Sigmoid colon (tissue), 6 donors: ENCODE measurements at regions not wholly inside any gene's neighbourhood (a gene's known extent, or its start where the extent isn't known, plus 50 kb on each side); places are given as distances from the start of the nearest gene placed in this dataset.

ENCODE experiments used
- DNase-seq: peaks from one replicate; pipeline ENCODE4 v3.0.0-alpha.2; 2019
- H3K27ac ChIP-seq, 4 donors: fragments of 200-600 bp; sonication (generic); one replicate each; pipeline ENCODE4 v1.5.1; 2016 to 2019; ENCODE audit warnings: mild to moderate bottlenecking in 1 of 4
- H3K27me3 ChIP-seq, 3 donors: fragments of 200-600 bp; sonication (generic); one replicate each; pipeline ENCODE4 v1.5.1; 2019; ENCODE audit warnings: mild to moderate bottlenecking in 1 of 3
- H3K36me3 ChIP-seq, 4 donors: fragments of 200-600 bp; sonication (generic); one replicate each; pipeline ENCODE4 v1.5.1; 2016 to 2019
- H3K4me1 ChIP-seq, 4 donors: fragments of 200-600 bp; sonication (generic); one replicate each; pipeline ENCODE4 v1.5.1; 2017 to 2019
- H3K4me3 ChIP-seq, 4 donors: fragments of 200-600 bp; sonication (generic); one replicate each; pipeline ENCODE4 v1.5.1; 2017 to 2019; ENCODE audit warnings: mild to moderate bottlenecking in 2 of 4, moderate library complexity in 1 of 4
- H3K9me3 ChIP-seq, 4 donors: fragments of 200-600 bp in 3 of 4; sonication (generic) in 3 of 4; one replicate each; pipeline versions ENCODE4 v1.5.1 to v1.6.1; 2013 to 2019
- EP300 ChIP-seq, 4 donors: sonication (generic); formaldehyde crosslinking; IDR thresholded peaks; one replicate each; pipeline ENCODE4 v1.6.1; 2017; ENCODE audit warnings: antibody characterized with exemption in 4 of 4
- POLR2A ChIP-seq, 2 donors: fragments of 450-650 bp; IDR thresholded peaks; one replicate each; pipeline ENCODE4 v1.6.1; 2016; ENCODE audit warnings: antibody characterized with exemption in 2 of 2, mild to moderate bottlenecking in 2 of 2, moderate library complexity in 2 of 2
- POLR2AphosphoS5 ChIP-seq, 4 donors: sonication (generic); formaldehyde crosslinking; IDR thresholded peaks; one replicate each; pipeline ENCODE4 v1.6.1; 2017; ENCODE audit warnings: antibody characterized with exemption in 4 of 4
- WGBS, 2 donors: extraction: QIAGEN DNeasy Blood & Tissue Kit; methylation state at CpG; one replicate each; pipeline ENCODE4 v1.1.7; 2013; 5-methylcytosine and 5-hydroxymethylcytosine counted together
- intact Hi-C: fragments of 100-400 bp; cut with DNase I; formaldehyde crosslinking; loops from one replicate; pipeline ENCODE4 v1.15.1; 2023
- TF ChIP-seq, protein P1 (sequence below), 4 experiments: fragments of 450-650 bp in 3 of 4; fragments of 200-600 bp in 1 of 4; IDR thresholded peaks; one replicate each; pipeline ENCODE4 v1.5.1; 2016 to 2019; ENCODE audit warnings: antibody characterized with exemption in 4 of 4, mild to moderate bottlenecking in 3 of 4, moderate library complexity in 2 of 4
- donor health status: healthy with polysubstance abuse.
- donor health status: healthy.

DNA sequence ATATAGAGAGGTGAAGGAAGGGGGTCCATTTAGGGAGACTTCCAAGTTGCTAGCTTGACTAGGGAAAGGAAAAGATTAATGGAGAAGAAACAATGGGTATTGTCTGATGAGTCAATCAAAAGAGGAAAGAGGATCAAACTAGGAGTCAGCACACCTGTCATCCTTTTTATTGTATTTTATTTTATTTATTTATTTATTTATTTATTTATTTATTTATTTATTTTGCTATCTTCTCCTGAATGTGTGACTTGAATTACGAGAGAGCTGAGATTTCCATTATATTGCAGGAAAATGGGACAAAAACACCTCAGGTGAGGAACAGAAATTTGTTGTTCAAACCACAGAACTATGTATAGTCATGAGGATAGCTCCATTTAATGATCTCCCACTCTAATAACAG is 58.9 kb downstream of the NUDT11 start:
- 81 to 94% methylated on average over 1 of the region's 1 CpG for WGBS, 2 donors
- no peak overlapping the region for H3K27ac ChIP-seq
- H3K4me1 ChIP-seq = no peaks in the 10 kb centered on the region
- no peaks in the 10 kb centered on the region for H3K9me3 ChIP-seq
- H3K4me3 ChIP-seq = no peak overlapping the region
- TF ChIP-seq POLR2A (IDR thresholded peaks at IDR 0.05) (no peak), POLR2AphosphoS5 (IDR thresholded peaks at IDR 0.05) (no peak), EP300 (IDR thresholded peaks at IDR 0.05) (no peak)
- TF ChIP-seq, protein P1, sequence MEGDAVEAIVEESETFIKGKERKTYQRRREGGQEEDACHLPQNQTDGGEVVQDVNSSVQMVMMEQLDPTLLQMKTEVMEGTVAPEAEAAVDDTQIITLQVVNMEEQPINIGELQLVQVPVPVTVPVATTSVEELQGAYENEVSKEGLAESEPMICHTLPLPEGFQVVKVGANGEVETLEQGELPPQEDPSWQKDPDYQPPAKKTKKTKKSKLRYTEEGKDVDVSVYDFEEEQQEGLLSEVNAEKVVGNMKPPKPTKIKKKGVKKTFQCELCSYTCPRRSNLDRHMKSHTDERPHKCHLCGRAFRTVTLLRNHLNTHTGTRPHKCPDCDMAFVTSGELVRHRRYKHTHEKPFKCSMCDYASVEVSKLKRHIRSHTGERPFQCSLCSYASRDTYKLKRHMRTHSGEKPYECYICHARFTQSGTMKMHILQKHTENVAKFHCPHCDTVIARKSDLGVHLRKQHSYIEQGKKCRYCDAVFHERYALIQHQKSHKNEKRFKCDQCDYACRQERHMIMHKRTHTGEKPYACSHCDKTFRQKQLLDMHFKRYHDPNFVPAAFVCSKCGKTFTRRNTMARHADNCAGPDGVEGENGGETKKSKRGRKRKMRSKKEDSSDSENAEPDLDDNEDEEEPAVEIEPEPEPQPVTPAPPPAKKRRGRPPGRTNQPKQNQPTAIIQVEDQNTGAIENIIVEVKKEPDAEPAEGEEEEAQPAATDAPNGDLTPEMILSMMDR (IDR thresholded peaks at IDR 0.05) = no peak
- no peak for DNase-seq
- no peaks in the 10 kb centered on the region for H3K36me3 ChIP-seq
- intact Hi-C loops = no loop called here
- no peaks in the 10 kb centered on the region for H3K27me3 ChIP-seq

DNA sequence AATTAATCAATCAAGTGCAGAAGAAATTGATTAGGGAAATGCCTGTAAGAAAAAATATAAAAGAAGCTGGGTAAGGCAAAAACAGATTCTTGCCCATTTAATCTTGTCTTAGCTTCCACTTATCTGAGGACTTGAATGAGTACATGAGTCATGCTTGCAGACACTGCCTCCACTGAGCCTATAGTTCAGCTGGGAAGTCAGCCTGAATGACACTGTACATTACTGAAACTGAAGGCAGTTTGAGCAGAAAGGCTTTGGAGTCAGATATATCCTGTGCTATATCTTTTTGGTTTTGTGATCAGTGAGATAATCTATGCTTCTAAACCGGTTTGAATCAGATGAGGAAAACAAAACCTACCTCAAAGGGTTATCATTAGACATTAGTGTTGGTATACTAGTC is 61.3 kb downstream of the NUDT11 start:
- DNase-seq = no peak

DNA sequence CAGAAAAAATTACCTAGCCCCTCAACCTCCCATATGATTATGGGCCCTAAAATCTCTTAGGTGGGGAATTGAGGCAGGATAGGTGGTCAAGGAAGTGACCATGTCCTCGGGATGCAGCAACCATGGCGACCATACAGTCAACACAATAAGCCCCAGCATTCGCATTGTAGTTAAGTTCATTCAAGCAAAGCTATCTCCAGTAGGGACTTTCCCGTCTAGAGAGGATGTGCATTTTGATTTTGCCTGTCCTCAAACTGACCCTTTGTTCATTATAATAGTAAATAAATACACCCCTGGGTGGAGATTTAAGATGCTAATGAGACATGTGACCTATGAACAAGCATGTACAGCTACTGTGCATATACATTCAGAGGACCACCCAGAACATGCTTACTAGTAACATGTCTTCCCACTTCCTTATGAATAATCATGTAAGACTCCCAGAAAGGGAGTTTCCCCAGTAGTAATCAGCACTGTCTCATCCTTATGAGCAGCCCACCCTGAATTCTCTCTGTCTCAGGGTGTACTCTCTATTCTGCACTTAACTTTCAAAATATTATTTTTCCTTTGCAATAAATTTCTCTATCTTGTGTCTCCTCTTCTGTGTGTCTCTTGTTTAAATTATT is 74.3 kb downstream of the NUDT11 start:
- no peak overlapping the region for H3K4me3 ChIP-seq
- intact Hi-C loops = loop anchor here (2.0 to 10.0 kb wide), 2 partner anchors 85 to 277 kb away; no protein-coding TSS in a partner anchor
- H3K9me3 ChIP-seq = no peaks in the 10 kb centered on the region
- DNase-seq = no peak
- no peaks in the 10 kb centered on the region for H3K36me3 ChIP-seq
- H3K27ac ChIP-seq = no peak overlapping the region
- no peaks in the 10 kb centered on the region for H3K4me1 ChIP-seq
- no peaks in the 10 kb centered on the region for H3K27me3 ChIP-seq
- TF ChIP-seq, protein P1 (IDR thresholded peaks at IDR 0.05) = no peak
- TF ChIP-seq POLR2AphosphoS5 (IDR thresholded peaks at IDR 0.05) (no peak), EP300 (IDR thresholded peaks at IDR 0.05) (no peak), POLR2A (IDR thresholded peaks at IDR 0.05) (no peak)
- 37 to 66% methylated on average over 4 of the region's 4 CpGs for WGBS, 2 donors

More for the DNA sequence above, 61.3 kb downstream of the NUDT11 start:
- Histone ChIP-seq H3K9me3 (no peaks in the 10 kb centered on the region), H3K4me1 (no peaks in the 10 kb centered on the region), H3K4me3 (no peak overlapping the region), H3K36me3 (no peaks in the 10 kb centered on the region), H3K27me3 (no peaks in the 10 kb centered on the region), H3K27ac (no peak overlapping the region)
- 75 to 78% methylated on average over 1 of the region's 1 CpG for WGBS, 2 donors
- TF ChIP-seq POLR2A (IDR thresholded peaks at IDR 0.05) = no peak
- TF ChIP-seq, protein P1 (IDR thresholded peaks at IDR 0.05) = no peak
- TF ChIP-seq POLR2AphosphoS5 (IDR thresholded peaks at IDR 0.05) = no peak
- no peak for TF ChIP-seq EP300 (IDR thresholded peaks at IDR 0.05)
- intact Hi-C loops = no loop called here

DNA sequence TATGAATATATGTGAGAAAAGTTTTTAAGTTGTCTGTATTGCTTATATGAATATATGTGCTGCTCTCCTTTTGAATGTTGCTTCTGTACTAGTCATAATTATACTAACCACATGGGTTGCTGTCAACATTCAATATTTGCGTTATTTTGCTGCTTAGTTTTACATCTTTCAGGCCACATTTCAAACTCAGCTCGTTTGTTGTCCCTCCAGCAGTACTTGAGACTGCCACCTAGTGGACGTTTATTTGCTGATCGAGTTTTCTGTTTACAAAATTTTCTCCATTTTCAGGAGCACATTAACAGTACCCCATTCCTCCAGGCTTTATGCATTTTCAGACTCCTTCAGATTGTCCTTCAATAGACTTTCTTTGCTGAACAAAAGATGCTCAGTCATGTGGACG is 75.8 kb downstream of the NUDT11 start:
- Histone ChIP-seq H3K27ac (no peak overlapping the region), H3K4me3 (no peak overlapping the region), H3K9me3 (no peaks in the 10 kb centered on the region), H3K27me3 (no peaks in the 10 kb centered on the region), H3K36me3 (no peaks in the 10 kb centered on the region), H3K4me1 (no peaks in the 10 kb centered on the region)
- WGBS, 2 donors = 6 to 14% methylated on average over 5 of the region's 5 CpGs
- no peak for DNase-seq
- intact Hi-C loops = loop anchor here (2.0 to 10.0 kb wide), 2 partner anchors 84 to 276 kb away; no protein-coding TSS in a partner anchor
- TF ChIP-seq, protein P1 (IDR thresholded peaks at IDR 0.05) = peak in 3 of 4 experiments; percentile 27 to 51 (median 28)
- TF ChIP-seq POLR2A (IDR thresholded peaks at IDR 0.05) = no peak
- TF ChIP-seq POLR2AphosphoS5 (IDR thresholded peaks at IDR 0.05) = no peak

DNA sequence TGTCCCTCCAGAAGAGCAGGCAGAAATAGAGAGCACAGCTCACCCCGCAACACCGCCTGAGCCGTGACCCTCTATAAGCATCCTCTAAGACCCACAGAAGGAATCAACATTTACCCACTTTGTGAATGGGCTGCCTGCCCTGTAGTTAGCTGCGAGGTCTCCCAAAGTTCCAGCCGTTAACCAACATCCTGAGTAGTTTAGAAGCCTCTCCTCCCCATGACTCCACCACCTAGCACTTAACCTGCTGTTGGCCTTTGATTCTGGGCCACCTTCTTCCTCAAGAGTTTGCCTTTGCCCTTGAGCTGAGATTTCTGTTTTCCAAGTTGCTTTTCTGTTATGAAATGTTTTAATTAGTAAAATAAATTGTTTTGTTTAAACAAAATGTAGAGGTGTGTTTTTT is 75.8 kb downstream of the NUDT10 start:
- H3K27ac ChIP-seq = no peak overlapping the region
- no peaks in the 10 kb centered on the region for H3K36me3 ChIP-seq
- 82 to 85% methylated on average over 5 of the region's 5 CpGs for WGBS, 2 donors
- intact Hi-C loops = no loop called here
- no peaks in the 10 kb centered on the region for H3K9me3 ChIP-seq
- no peaks in the 10 kb centered on the region for H3K4me1 ChIP-seq
- TF ChIP-seq POLR2A (IDR thresholded peaks at IDR 0.05) (no peak), POLR2AphosphoS5 (IDR thresholded peaks at IDR 0.05) (no peak), EP300 (IDR thresholded peaks at IDR 0.05) (no peak)
- TF ChIP-seq, protein P1 (IDR thresholded peaks at IDR 0.05) = no peak
- H3K4me3 ChIP-seq = no peak overlapping the region
- H3K27me3 ChIP-seq = peaks cover 0 to 4% (median 0%) of the 10 kb centered on the region in 3 donors
- no peak for DNase-seq
